ENCODE measurements at regions not wholly inside any gene's neighbourhood (a gene's known extent, or its start where the extent isn't known, plus 50 kb on each side); places are given as distances from the start of the nearest gene placed in this dataset.
"Not testable (repeated sequence)": the region's sequence is repeated elsewhere in the genome, so short reads cannot be mapped to it uniquely, and the experiment has no call there.

DNA sequence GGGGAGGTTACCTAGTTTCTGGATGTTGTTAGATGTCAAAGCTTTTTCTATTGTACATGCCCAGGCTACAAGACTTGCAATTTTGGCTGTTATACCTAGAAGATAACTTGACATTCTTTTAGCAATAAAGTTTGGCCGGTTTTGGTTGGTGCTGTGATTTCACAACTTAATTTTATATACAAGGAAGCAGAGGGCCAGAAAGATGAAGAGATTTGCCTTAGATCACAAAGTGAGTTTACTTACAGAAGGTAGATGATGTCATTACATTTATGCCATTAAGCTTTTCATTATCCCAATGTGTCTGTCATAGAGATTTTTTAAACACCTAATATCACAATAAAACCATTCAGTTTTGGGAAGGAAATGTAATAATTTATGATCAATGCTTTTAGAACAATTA, 698.7 kb upstream of the ANO3 start:
- DNase-seq, result no peak

DNA sequence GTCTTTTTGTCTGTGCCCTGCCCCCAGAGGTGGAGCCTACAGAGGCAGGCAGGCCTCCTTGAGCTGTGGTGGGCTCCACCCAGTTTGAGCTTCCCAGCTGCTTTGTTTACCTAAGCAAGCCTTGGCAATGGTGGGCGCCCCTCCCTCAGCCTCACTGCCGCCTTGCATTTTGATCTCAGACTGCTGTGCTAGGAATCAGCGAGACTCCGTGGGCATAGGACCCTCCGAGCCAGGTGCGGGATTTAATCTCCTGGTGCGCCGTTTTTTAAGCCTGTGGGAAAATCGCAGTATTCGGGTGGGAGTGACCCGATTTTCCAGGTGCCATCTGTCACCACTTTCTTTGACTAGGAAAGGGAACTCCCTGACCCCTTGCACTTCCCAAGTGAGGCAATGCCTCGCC, 682.7 kb upstream of the ANO3 start:
- DNase-seq, result not testable (repeated sequence)

DNA sequence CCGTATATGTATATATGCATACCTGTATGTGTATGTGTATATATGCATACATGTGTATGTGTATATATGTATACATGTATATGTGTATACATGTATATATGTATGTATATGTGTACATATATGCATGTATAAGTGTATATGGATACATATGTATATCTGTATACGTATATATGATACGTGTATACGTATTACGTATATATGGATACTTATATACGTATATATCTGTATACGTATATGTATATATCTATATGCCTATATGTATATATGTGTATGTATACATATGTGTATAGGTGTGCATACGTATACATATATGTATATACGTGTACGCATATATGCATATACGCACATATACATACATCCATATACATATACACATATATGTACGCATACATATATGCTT, 681.6 kb upstream of the ANO3 start:
- no peak for DNase-seq

DNA sequence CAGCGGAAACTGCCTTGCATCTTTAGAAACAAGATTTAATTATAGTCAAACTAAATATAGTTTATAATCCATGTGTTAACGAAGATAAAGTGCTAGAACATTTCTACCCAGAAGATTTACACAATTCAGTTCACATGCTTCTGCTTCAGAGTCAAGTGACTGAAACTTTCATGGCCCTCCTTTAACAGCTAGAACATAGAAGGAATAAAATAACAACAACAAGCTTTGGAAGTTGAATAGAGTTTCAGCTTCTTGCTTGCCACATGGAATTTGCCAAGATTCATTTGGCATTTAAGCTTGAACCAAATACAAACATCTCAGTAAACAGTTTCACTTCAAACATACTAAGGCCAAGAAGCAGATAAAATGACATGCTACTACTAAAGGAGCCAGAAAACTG, 676.3 kb upstream of the ANO3 start:
- no peak for DNase-seq

DNA sequence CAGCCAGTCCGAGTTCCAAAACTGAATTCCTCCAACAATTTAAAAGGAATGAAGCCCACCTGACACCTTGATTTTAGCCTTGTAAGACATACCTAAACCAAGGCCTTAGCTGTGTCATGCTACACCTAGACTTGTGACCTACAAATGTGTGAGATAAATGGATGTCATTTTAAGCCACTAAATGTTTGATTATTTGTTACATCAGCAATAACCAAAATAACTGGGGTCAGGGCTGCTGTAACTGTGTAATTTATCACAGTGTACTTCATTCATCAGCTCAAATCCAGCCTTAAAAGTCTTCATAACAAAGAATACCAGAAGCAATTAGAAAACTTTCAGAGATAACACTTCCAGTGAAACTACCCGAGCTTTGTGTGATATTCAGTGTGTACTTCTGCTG, 673.0 kb upstream of the ANO3 start:
- DNase-seq, result no peak

DNA sequence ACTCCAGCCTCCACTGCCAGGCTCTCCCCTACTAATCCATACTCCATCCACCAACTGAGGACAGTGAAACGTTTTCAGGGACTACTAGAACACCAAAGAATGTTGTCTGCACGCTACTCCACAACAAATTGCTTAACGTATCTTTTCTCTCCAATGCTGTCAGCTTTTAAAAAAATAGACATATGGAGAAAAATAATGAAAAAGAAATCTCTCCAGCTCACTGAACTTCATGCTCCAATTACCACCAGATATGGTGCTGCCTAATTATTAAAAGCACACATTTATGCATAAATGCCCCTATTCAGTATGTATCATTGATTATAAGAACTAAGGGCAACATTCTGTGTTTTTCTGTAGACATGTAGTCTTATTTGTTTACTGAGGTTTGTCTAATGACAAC, 672.2 kb upstream of the ANO3 start:
- DNase-seq, result no peak

DNA sequence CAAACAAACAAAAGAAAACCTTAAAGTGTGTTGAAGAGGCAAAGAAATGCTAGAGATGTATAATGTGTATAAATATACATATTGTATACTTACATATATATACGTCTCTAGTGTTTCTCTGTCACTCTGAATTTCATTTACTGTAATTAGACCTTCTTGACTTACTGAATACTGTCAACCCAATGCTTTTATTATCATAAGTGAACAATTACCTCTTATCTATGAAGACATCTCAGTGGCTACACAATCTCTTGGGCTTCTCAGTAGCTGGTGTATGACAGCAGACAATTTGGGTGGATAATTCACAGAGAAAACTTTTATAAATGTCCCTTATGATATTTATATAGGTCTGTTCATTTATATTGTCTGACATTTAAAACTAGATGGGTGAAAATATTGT, 664.1 kb upstream of the ANO3 start:
- DNase-seq, result no peak

DNA sequence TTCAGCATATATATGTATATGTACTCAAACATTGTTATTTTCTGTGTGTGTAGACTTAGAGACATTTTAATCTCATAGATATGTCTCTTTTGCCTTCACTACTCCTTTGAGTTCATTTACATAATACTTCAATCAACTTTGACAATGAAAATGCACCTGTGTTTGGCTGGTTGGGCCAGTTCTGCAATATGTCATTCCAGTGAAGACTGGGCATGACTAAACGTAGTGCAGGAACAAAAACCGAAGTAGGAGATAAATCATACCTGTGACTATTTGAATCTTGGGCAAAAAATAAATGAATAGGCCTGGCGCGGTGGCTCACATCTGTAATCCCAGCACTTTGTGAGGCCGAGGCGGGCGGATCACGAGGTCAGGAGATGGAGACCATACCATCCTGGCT, 640.0 kb upstream of the ANO3 start:
- no peak for DNase-seq

DNA sequence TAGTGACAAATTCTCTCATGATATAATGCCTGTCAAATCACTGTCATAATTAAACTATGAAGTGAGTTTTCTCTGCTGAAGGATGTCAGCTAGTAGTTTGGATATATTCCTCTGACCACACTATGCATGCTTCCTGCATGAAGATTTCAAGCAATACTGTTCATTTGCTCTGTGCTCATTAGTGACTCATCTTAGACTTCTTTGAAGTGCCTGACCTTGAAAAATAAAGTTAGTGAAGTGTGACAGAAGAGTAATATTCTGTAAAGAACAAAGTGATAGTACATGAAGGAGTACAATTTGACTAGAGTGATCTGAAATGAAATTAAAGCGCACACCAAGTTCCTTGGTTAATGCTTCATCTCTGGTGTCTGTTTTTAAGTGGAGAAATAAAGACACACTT, 629.5 kb upstream of the ANO3 start:
- no peak for DNase-seq

DNA sequence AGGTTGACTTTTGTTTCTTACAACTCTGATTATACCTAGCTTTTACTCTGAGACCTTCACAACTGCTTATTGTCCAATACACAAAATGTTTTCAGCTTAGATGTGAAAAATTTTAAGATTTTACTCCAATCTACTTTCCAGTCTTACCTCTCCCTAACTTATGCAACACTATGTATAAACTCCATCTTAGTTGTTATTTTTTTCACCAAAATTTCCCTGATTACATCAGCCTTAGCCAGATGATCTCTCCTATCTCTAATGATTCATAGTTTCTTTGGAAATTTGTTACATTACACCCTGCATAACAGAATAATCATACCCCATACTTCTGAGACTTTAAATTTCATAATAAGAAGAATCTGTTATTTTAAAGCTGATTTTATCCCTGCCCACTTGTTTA, 621.0 kb upstream of the ANO3 start:
- no peak for DNase-seq

DNA sequence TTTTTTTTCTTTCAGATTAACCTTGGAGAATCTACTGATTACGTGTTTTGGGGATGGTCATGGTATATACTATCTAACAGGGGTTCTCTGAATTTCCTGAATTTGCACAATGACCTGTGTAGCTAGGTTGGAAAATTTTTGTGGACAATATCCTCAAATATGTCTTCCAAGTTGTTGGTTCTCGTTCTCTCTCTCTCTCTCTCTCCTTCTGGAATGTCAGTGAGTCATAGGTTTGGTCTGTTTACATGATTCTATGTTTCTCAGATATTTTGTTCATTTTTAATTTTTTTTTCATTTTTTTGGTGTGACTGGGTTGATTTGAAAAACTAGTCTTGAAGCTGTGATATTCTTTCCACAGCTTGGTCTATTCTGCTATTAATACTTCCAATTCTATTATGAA, 604.0 kb upstream of the ANO3 start:
- no peak for DNase-seq

DNA sequence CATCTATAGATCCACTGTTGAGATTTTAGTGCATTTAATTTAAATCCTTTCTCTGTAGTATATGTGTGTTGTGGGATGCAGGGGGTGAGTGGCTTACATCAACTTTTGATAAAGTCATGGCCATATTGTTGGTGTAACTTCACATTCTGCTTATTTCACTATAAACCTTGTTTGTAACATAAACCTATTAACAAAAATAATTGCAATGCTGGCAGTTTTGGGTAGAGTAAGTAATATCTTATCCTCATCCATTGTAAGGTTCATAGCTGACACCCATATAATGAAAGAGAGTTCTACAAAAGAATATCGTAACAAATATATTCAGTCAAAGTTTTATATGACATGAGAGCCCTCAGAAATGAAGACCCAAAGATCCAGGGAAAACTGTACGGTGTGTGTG, 601.7 kb upstream of the ANO3 start:
- no peak for DNase-seq

DNA sequence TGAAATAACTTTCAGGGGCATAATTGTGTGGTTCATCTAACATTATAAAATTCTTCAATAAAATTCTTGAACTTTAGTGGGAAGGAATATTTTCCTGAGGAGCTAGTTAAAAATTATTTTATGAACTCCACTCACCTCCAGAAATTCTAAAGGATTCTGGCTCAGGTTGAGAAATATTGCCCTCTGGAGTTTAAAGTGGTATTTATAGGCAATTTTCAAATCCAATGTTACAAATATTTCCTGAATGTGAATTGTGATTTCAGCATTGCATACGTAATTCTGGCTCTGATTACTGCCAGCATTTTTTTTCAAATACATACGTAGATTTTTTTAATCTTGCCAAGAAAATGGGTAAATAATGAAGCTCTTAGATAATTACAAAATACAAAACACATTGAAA, 598.2 kb upstream of the ANO3 start:
- no peak for DNase-seq

DNA sequence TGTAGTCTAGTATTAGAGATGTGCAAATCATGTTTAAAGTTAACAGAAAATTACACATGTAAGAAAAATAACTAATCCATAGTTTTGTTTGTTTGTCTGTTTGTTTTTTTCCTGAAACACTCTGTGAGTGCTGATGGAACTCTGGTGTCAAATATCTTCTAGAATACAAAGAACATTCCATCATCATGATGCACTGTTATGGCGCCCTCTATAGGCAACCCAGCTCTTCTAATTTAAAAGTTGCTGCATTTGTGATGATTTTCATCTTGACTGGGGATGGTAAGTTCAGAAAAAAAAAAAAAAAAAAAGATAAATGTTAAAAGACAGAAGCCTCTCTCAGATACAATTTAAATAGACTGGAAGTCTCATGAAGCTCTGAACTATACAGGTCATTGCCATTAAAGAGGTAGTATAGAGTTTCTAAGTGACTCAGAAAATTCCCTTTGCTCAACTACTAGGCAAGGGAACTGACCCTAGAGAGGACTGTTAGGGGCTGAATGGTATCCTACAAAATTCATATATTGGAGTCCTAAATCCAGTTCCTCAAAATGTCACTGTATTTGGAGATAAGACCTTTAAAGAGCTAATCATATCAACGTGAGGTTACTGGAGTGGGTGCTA, 597.2 kb upstream of the ANO3 start:
- no peak for DNase-seq

DNA sequence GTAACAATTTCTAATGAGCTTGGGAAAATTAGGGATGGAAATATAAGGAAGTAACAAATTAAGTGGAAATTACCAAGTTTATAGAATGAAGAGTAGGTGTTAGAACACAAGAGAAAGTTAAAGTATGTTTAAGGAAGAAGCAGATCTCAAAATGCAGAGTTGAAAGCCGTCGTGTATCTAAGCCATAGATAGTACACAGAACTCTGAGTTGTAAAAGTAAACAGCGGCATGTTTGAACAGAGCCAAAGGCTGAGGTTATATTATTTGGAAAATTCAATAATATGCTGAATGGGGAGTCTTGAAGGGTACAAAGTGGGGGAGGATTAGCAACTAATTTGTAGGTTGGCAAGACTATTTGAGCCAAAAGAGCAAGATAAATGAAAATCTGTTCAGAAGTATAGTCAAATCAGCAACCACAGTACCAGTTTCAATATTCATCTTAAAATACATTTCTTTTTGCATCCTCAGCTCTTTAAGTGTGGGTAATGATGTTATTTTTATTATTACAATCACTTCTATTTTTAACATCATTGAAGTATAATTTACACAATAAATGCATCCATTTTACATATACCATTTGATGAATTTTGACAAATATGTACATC, 594.8 kb upstream of the ANO3 start:
- no peak for DNase-seq

DNA sequence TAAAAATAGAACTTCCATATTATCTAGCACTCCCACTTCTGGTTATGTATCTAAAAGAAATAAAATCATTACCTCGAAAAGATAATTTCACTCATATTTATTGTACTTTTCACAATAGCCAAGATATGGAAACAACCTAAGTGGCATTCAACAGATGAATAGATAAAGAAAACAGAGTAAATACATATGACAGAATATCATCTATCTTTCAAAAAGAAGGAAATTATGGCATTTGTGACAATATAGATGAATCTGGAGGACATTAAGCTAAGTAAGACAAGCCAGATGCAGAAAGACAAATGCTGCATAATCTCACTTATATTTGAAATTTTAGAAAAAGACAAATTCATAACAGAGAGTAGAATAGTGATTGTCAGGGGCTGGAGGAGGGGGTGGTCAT, 590.0 kb upstream of the ANO3 start:
- DNase-seq, result no peak

DNA sequence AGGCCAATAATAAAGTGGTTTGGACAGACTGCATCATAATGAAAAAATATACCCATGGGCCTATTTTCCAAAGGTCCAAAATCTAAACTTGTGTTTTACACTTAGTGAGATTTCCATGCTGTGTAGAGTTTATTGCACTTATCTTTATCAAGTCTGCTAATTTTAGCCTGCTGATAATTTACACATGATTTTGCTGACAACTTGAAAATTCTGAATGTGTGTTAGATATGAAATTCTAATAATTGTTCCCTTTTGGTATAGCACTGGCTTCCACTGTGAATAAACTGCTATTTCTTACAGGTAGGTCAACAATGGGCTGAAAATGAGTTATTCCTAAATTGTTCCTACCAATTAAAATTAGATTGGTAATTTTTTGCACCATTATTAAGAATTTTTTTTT, 589.1 kb upstream of the ANO3 start:
- no peak for DNase-seq

DNA sequence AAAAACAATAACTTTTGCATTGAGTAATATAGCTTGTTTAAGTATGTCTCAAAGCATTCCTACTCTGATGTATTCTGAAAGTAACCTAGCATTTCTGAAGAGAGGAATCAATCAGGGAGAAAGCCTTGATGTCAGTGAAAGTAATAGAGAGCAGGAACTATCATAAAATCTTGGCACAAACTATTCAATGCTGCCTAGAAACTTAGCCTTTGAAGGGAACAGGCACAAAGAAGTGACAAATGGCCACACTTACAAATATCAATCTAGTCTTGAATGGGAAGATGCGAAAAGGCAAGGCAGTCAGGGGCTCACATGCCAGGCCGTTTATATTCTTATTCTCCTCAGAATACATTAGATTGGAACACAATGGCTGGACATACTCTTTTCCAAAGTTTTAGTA, 576.5 kb upstream of the ANO3 start:
- DNase-seq, result no peak

DNA sequence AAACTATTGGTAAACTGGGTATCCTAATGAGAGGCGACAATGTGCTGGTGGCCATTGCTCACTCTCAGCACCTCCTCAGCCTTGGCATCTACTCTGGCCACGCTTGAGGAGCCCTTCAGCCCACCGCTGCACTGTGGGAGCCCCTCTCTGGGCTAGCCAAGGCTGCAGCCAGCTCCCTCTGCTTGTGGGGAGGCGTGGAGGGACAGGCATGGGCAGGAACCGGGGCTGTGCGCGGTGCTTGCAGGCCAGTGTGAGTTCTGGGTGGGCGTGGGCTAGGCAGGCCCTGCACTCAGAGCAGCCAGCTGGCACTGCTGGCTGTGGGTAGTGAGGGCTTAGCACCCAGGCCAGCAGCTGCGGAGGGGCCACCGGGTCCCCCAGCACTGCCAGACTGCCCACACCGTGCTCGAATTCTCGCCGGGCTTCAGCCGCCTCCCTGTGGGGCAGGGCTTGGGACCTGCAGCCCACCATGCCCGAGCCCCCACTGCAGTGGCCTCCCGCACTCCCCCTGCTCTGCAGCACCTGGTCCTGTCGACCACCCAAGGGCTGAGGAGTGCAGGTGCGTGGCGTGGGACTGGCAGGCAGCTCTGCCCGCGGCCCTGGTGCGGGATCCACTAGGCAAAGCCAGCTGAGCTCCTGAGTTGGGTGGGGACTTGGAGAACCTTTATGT, 575.9 kb upstream of the ANO3 start:
- no peak for DNase-seq

DNA sequence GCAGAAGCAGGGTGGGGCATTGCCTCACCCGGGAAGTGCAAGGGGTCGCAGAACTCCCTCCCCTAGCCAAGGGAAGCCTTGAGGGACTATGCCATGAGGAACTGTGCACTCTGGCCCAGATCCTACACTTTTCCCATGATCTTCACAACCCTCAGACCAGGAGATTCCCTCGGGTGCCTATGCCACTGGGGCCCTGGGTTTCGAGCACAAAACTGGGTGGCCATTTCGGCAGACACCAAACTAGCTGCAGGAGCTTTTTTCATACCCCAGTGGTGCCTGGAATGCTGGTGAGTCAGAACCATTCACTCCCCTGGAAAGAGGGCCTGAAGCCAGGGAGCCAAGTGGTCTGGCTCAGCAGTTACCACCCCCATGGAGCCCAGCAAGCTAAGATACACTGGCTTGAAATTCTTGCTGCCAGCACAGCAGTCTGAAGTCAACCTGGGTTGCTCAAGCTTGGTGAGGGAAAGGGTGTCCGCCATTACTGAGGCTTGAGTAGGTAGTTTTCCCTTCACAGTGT, 573.7 kb upstream of the ANO3 start:
- DNase-seq, result no peak

DNA sequence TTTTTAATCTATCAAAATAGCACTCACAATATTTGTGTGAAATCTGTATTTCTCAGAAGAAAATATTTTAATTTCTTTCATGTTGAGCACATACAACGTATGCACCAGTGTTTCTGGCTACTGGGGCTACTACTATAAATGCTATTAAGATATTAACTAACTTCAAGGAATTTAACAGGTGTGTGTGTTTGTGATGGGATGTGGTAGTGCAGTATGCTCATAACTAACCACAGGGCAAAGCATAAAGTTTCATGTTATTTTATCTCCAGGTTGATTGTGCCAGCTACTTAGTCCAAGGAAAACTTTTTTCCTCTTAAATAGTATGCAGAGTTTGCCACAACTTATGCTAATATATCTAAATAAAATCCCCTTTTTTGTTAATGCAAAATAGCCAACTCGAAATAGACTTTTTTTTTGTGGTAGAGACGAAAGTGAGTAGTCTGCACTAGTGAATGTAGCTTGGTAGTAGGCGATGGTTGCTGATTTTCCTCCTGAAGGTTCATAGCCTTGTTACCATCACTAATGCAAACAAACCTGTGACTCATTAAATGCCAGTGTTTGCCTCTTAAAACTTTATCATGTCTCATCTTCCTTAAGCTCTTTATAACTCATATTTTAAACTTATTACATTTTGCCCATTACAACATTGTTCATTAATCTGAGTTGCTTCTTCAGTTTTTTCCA, 565.5 kb upstream of the ANO3 start:
- DNase-seq, result no peak

DNA sequence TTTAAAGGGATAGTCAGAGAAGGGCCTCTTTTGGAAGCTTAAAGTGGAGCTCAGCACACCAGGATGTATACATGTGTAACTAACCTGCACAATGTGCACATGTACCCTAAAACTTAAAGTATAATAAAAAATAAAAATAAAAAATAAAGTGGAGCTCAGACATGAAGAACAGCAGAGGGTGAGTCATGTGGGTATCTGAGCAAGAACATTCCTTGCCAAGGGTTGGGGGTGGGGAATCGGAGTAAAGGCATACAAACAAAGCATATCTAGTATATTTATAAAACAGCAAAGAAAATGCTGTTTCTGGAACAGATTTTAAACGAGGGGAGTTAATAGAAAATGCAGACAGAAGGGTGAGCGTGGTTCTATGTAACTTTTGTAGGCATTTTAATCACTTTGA, 562.6 kb upstream of the ANO3 start:
- DNase-seq, result no peak

DNA sequence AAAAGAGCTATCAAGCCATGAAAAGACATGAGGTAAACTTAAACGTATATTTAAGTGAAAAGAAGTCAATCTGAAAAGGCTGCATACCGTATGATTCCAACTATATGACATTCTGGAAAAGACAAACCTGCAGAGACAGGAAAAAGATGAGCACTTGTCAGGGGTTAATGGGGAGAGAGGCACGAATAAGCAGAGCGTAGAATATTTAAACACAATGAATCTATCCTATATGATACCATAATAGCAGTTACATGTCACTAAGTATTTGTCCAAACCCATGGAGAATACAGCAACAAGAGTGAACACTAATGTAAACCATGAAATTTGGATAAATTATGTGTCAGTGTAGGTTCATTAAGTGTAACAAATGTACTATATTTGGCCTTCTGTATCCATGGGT, 560.3 kb upstream of the ANO3 start:
- no peak for DNase-seq

DNA sequence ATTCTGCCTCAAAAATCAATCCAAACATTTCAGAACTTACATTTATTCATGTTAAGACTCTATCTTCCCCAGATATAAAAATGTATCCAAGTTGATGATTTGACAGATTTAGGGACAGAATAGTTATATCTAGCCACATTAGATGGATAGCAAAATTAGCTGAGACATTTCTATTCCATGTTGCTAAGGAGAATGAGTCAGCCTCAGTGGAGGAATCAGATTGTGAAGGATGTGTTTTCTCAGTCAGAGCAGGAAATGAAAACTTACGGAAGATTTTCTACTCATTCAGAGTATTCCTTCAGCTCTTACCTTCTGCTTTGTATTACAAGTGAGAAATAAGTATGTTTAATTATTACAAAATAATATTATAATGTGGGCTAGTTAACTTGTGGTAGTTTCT, 556.3 kb upstream of the ANO3 start:
- DNase-seq, result no peak
